HFFc6 (cell line): ENCODE measurements at regions not wholly inside any gene's neighbourhood (a gene's known extent, or its start where the extent isn't known, plus 50 kb on each side); places are given as distances from the start of the nearest gene placed in this dataset.

ENCODE experiments used
- DNase-seq: peaks from one replicate; pipeline ENCODE4 v3.0.0-alpha.2; 2018
- H3K27ac Mint-ChIP-seq: 2 replicates; pipeline ENCODE4 v1.8.0; 2020; ENCODE audit warnings: mild to moderate bottlenecking, mixed read lengths
- H3K27me3 Mint-ChIP-seq: 2 replicates; pipeline ENCODE4 v1.8.0; 2021; ENCODE audit warnings: mild to moderate bottlenecking, moderate library complexity, mixed read lengths; ENCODE audit not compliant: insufficient read depth
- H3K36me3 Mint-ChIP-seq: 2 replicates; pipeline ENCODE4 v1.8.0; 2021; ENCODE audit warnings: low read depth, mixed read lengths
- H3K4me1 Mint-ChIP-seq: 2 replicates; pipeline ENCODE4 v1.8.0; 2020; ENCODE audit warnings: low read depth, mixed read lengths
- H3K4me3 Mint-ChIP-seq: 2 replicates; pipeline ENCODE4 v1.8.0; 2020; ENCODE audit warnings: mild to moderate bottlenecking, moderate library complexity, mixed read lengths
- H3K9me3 Mint-ChIP-seq: 2 replicates; pipeline ENCODE4 v1.8.0; 2020; ENCODE audit warnings: mild to moderate bottlenecking, mixed read lengths
- CTCF ChIP-seq: fragments of 200-600 bp; sonication (generic); IDR thresholded peaks from 2 replicates; pipeline ENCODE4 v1.5.0; 2021; ENCODE audit warnings: antibody characterized with exemption, mild to moderate bottlenecking

- no peak for DNase-seq
- no peaks in the 10 kb centered on the region for H3K27me3 Mint-ChIP-seq
- no peaks in the 10 kb centered on the region for H3K36me3 Mint-ChIP-seq
- peaks cover 60% of the 10 kb centered on the region for H3K4me1 Mint-ChIP-seq
- TF ChIP-seq CTCF = no peak
- H3K27ac Mint-ChIP-seq = no peak overlapping the region
- H3K9me3 Mint-ChIP-seq = no peaks in the 10 kb centered on the region
- H3K4me3 Mint-ChIP-seq = no peak overlapping the region
Measured at GRCh38 chr5:167755420-167755819, 536.0 kb upstream of the WWC1 start.

- H3K27ac Mint-ChIP-seq = peak overlapping the region; percentile 1; the same call in 1 of the 2 replicates
- no peak for DNase-seq
Measured at GRCh38 chr5:167759057-167759821, 532.2 kb upstream of the WWC1 start.

DNA sequence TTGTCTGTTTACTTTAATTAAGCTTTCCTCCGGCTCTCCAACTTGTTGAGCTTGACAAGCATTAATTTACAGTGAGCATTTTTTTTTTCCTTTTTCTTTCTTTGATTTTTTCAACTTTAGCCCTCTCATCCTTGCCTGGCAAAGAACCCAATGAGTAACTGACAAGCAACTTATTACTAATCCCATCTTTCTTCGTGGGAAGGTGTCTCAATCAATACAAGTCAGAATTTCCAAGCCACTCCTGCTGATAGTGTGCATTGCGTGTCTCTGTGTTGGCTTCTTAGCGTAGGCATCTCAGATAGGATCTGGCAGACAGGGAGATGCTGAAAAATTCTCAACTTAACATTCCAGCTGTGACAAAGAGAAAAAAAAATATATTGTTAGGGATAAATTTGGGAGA is 527.7 kb upstream of the WWC1 start:
- Mint-ChIP-seq H3K36me3 (no peaks in the 10 kb centered on the region), H3K4me3 (no peak overlapping the region), H3K4me1 (peaks cover 50% of the 10 kb centered on the region), H3K27ac (peak overlapping the region; percentile 28; the same call in 1 of the 2 replicates), H3K27me3 (no peaks in the 10 kb centered on the region), H3K9me3 (no peaks in the 10 kb centered on the region)
- TF ChIP-seq CTCF = no peak
- DNase-seq = peak; percentile 62

More at GRCh38 chr5:167759057-167759821, 532.2 kb upstream of the WWC1 start:
- H3K4me1 Mint-ChIP-seq = peaks cover 51% of the 10 kb centered on the region
- TF ChIP-seq CTCF = no peak
- no peak overlapping the region for H3K4me3 Mint-ChIP-seq
- H3K36me3 Mint-ChIP-seq = no peaks in the 10 kb centered on the region
- H3K9me3 Mint-ChIP-seq = no peaks in the 10 kb centered on the region
- no peaks in the 10 kb centered on the region for H3K27me3 Mint-ChIP-seq

DNA sequence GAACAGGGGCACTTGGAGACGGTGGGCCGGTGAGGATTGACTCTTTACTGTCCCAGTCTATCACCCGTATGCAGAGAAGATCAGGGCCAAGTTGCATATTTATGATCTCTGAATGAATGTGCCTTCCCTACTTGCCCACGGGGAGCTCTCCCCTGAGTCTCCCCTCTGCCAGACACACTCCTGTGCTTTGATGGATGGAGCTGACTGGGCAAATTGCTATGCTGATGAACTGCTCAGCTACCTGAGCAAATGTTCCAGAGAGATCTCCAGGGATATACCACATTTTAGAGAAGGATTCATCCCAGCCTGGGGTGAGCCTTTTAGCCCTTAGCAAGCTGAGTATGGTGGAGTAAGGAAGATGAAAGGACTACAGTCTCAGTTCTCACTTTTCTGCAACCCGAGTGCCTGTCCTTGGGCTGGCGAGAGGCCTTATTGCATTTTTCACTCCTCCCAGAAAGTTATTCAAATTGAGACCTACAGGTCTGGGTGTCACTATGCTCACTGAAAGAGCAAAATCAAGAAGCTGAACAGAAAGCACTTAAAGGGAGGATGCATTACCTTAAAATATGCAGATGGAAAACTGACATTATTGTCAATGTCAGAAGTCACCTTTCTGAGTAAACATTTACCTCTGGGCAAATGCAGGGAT is 526.7 kb upstream of the WWC1 start:
- Mint-ChIP-seq H3K36me3 (no peaks in the 10 kb centered on the region), H3K9me3 (no peaks in the 10 kb centered on the region), H3K27me3 (no peaks in the 10 kb centered on the region), H3K4me1 (peaks cover 43% of the 10 kb centered on the region), H3K27ac (no peak overlapping the region), H3K4me3 (no peak overlapping the region)
- no peak for DNase-seq
- TF ChIP-seq CTCF = no peak

DNA sequence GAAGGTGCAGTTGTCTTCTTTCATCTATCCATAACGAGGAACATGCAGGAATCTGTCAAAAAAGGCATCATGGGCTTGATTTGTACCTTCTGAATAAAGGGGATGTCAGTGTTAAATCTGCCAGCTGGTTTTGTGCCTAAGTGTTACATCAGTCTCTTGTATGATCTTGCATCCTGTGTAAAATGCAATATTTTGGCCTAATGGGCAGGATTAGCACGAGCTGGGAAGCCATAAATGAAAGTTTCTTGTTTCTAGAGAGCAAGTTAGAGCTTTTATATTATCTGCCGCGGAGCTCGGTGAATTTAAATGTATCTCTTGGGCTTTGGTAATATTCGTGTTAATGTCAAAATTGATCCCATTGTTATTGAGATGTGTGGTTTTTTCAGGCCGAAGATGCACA is 526.1 kb upstream of the WWC1 start:
- H3K27me3 Mint-ChIP-seq = no peaks in the 10 kb centered on the region

More for the DNA sequence above, 526.1 kb upstream of the WWC1 start:
- no peak for TF ChIP-seq CTCF
- DNase-seq = no peak
- Mint-ChIP-seq H3K4me3 (no peak overlapping the region), H3K4me1 (peaks cover 43% of the 10 kb centered on the region), H3K36me3 (no peaks in the 10 kb centered on the region), H3K27ac (no peak overlapping the region), H3K9me3 (no peaks in the 10 kb centered on the region)
